Transverse colon (tissue), 4 donors: ENCODE measurements at regions not wholly inside any gene's neighbourhood (a gene's known extent, or its start where the extent isn't known, plus 50 kb on each side); places are given as distances from the start of the nearest gene placed in this dataset.

Experiments
- DNase-seq: peaks from one replicate; pipeline ENCODE4 v3.0.0-alpha.2; 2019
- H3K27ac ChIP-seq, 4 donors: fragments of 200-600 bp; sonication (generic); 2 replicates each; pipeline ENCODE4 v1.5.1; 2016 to 2018; ENCODE audit warnings: inconsistent platforms in 4 of 4
- H3K27me3 ChIP-seq: fragments of 200-600 bp; sonication (generic); 2 replicates; pipeline ENCODE4 v1.5.1; 2017; ENCODE audit warnings: inconsistent platforms
- H3K36me3 ChIP-seq, 4 donors: fragments of 200-600 bp; sonication (generic); 2 replicates each; pipeline ENCODE4 v1.5.1; 2017 to 2019; ENCODE audit warnings: inconsistent platforms in 4 of 4
- H3K4me1 ChIP-seq, 4 donors: fragments of 200-600 bp; sonication (generic); 2 replicates each; pipeline ENCODE4 v1.5.1; 2017 to 2020; ENCODE audit warnings: inconsistent platforms in 4 of 4
- H3K4me3 ChIP-seq, 4 donors: fragments of 200-600 bp; sonication (generic); 1 replicate in 1 of 4; 2 replicates in 3 of 4; pipeline versions ENCODE4 v1.5.1 to v1.6.1; 2017 to 2019; ENCODE audit warnings: inconsistent platforms in 4 of 4
- H3K9me3 ChIP-seq, 2 donors: fragments of 200-600 bp; sonication (generic); 2 replicates each; pipeline ENCODE4 v1.5.1; 2017 to 2019; ENCODE audit warnings: inconsistent platforms in 2 of 2
- CTCF ChIP-seq, 5 experiments: fragments of 200-600 bp in 3 of 5; fragments of 450-650 bp in 2 of 5; sonication (generic) in 3 of 5; IDR thresholded peaks; 1 replicate in 2 of 5; 2 replicates in 3 of 5; pipeline ENCODE4 v1.5.1; 2016 to 2017; ENCODE audit warnings: antibody characterized with exemption in 5 of 5, inconsistent platforms in 3 of 5, mild to moderate bottlenecking in 2 of 5, moderate library complexity in 1 of 5
- EP300 ChIP-seq: sonication (generic); formaldehyde crosslinking; IDR thresholded peaks from one replicate; pipeline ENCODE4 v1.6.1; 2017; ENCODE audit warnings: antibody characterized with exemption, low read depth
- POLR2A ChIP-seq: fragments of 450-650 bp; IDR thresholded peaks from one replicate; pipeline ENCODE4 v1.6.1; 2016; ENCODE audit warnings: antibody characterized with exemption, mild to moderate bottlenecking, moderate library complexity
- POLR2AphosphoS5 ChIP-seq, 3 donors: sonication (generic); formaldehyde crosslinking; IDR thresholded peaks; one replicate each; pipeline ENCODE4 v1.6.1; 2016; ENCODE audit warnings: antibody characterized with exemption in 3 of 3
- WGBS, 2 donors: methylation state at CpG; one replicate each; pipeline ENCODE4 v1.1.5; 2018; ENCODE audit warnings: low coverage in 1 of 2; 5-methylcytosine and 5-hydroxymethylcytosine counted together
- in situ Hi-C, 4 donors: fragments of 200-750 bp; cut with MboI; loops; one replicate each; pipeline versions ENCODE4 v1.15.0 to v1.15.1; 2017; ENCODE audit warnings: low sequenced_read_pairs in 3 of 4, low pct_ligation_motif_present in 1 of 4, low pct_unique_long_range_greater_than_20kb in 1 of 4
- intact Hi-C: fragments of 100-400 bp; cut with DNase I; formaldehyde crosslinking; loops from one replicate; pipeline ENCODE4 v1.15.1; 2023; ENCODE audit warnings: low total_unique reads

DNA sequence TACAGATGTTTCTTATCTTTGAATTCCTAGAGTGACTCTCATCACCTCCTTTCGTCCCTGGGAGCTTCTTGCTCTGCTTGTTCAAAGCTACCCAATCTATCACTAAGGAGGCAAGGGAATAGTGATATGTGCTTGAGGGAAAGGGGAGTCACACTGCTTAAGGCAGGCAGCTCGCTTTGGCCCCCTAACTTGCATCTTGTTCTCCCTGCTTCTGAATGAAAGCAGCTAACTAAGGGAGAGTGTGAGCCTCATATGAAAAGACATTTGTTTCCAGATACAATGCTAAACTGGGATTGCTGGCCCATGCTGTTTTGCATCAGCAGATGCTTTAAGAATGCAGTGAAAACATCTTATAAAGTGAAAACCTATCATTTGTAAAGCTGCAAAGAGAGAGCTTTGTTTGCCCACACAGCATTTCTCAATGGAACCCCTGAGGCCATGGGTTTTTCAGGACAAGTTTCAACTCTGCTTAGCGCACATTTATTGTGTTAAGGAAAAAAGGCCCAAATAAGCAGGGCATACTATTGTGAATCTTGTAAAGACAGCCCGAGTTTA is 367.9 kb upstream of the ADAMTSL1 start:
- no peak for TF ChIP-seq POLR2A
- TF ChIP-seq CTCF (IDR thresholded peaks at IDR 0.05), result no peak
- no peak for TF ChIP-seq EP300
- no peak for TF ChIP-seq POLR2AphosphoS5 (IDR thresholded peaks at IDR 0.05)
- H3K36me3 ChIP-seq, result no peaks in the 10 kb centered on the region
- H3K9me3 ChIP-seq, result no peaks in the 10 kb centered on the region
- no peaks in the 10 kb centered on the region for H3K27me3 ChIP-seq
- WGBS, 2 donors, result 70 to 72% methylated on average over 3 to 4 of the region's 4 CpGs
- no peak for DNase-seq
- intact Hi-C loops, result no loop called here
- no peak overlapping the region for H3K4me3 ChIP-seq
- H3K4me1 ChIP-seq, result no peaks in the 10 kb centered on the region
- no peak overlapping the region for H3K27ac ChIP-seq
- in situ Hi-C loops, result no loop called here

- Histone ChIP-seq H3K9me3 (no peaks in the 10 kb centered on the region), H3K27ac (no peak overlapping the region), H3K36me3 (no peaks in the 10 kb centered on the region), H3K4me1 (no peaks in the 10 kb centered on the region), H3K4me3 (no peak overlapping the region), H3K27me3 (no peaks in the 10 kb centered on the region)
- DNase-seq, result no peak
- 78 to 97% methylated on average over 4 of the region's 4 CpGs for WGBS, 2 donors
- TF ChIP-seq CTCF (IDR thresholded peaks at IDR 0.05) (no peak), POLR2A (no peak), POLR2AphosphoS5 (IDR thresholded peaks at IDR 0.05) (no peak), EP300 (no peak)
- intact Hi-C loops, result no loop called here
- in situ Hi-C loops, result no loop called here
Observed at GRCh38 chr9:18109675-18110074, 364.3 kb upstream of the ADAMTSL1 start.

DNA sequence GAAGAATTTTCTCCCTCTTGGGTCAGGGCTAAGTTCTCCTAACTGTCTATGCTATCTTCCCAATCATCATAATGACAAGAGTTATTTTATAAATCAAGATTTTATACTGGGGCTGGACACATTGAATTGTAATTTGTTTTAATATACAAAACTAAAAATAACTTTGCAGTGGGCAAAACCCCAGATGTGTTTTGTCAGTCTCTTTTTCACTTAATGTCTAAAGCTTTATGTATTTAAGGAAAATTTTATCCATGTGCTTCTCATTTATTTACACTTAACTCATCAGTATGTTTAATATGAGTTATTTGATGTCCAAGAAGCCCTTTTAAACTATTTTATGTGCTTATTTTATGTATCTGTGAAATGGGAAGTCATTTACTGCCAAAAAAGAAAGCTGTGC is 362.8 kb upstream of the ADAMTSL1 start:
- intact Hi-C loops, result no loop called here
- in situ Hi-C loops, result no loop called here
- Histone ChIP-seq H3K9me3 (no peaks in the 10 kb centered on the region), H3K36me3 (no peaks in the 10 kb centered on the region), H3K4me1 (no peaks in the 10 kb centered on the region), H3K4me3 (no peak overlapping the region), H3K27ac (no peak overlapping the region), H3K27me3 (no peaks in the 10 kb centered on the region)
- no peak for DNase-seq
- TF ChIP-seq EP300 (no peak), POLR2A (no peak), POLR2AphosphoS5 (IDR thresholded peaks at IDR 0.05) (no peak), CTCF (IDR thresholded peaks at IDR 0.05) (no peak)

- no peaks in the 10 kb centered on the region for H3K4me1 ChIP-seq
- intact Hi-C loops (no loop called here), in situ Hi-C loops (no loop called here)
- no peaks in the 10 kb centered on the region for H3K9me3 ChIP-seq
- no peaks in the 10 kb centered on the region for H3K27me3 ChIP-seq
- TF ChIP-seq CTCF (IDR thresholded peaks at IDR 0.05), result no peak
- TF ChIP-seq EP300, result no peak
- TF ChIP-seq POLR2AphosphoS5 (IDR thresholded peaks at IDR 0.05), result no peak
- TF ChIP-seq POLR2A, result no peak
- no peaks in the 10 kb centered on the region for H3K36me3 ChIP-seq
- no peak overlapping the region for H3K27ac ChIP-seq
- 78 to 84% methylated on average over 10 of the region's 10 CpGs for WGBS, 2 donors
- H3K4me3 ChIP-seq, result no peak overlapping the region
- no peak for DNase-seq
Observed at GRCh38 chr9:18114559-18115475, 359.1 kb upstream of the ADAMTSL1 start.
